GM13977 (cell line): ENCODE measurements at regions not wholly inside any gene's neighbourhood (a gene's known extent, or its start where the extent isn't known, plus 50 kb on each side); places are given as distances from the start of the nearest gene placed in this dataset.
"Not testable (repeated sequence)": the region's sequence is repeated elsewhere in the genome, so short reads cannot be mapped to it uniquely, and the experiment has no call there.

Source experiments
- DNase-seq: peaks from one replicate; pipeline ENCODE4 v3.0.0; 2012; ENCODE audit warnings: low spot score
- in situ Hi-C: fragments of 300-500 bp; cut with MboI; formaldehyde crosslinking; loops from one replicate; pipeline ENCODE4 v1.12.0; 2022; ENCODE audit warnings: low sequenced_read_pairs, low pct_unique_long_range_greater_than_20kb, mixed read lengths, inconsistent platforms; ENCODE audit not compliant: unreplicated experiment
- TF ChIP-seq, protein P1 (sequence below): IDR thresholded peaks from 2 replicates; pipeline ENCODE4 v1.5.1; 2012; ENCODE audit warnings: mild to moderate bottlenecking, control low read depth; ENCODE audit not compliant: insufficient read depth; ENCODE audit errors: extremely low read depth, missing control alignments

- DNase-seq = no peak
- TF ChIP-seq, protein P1, sequence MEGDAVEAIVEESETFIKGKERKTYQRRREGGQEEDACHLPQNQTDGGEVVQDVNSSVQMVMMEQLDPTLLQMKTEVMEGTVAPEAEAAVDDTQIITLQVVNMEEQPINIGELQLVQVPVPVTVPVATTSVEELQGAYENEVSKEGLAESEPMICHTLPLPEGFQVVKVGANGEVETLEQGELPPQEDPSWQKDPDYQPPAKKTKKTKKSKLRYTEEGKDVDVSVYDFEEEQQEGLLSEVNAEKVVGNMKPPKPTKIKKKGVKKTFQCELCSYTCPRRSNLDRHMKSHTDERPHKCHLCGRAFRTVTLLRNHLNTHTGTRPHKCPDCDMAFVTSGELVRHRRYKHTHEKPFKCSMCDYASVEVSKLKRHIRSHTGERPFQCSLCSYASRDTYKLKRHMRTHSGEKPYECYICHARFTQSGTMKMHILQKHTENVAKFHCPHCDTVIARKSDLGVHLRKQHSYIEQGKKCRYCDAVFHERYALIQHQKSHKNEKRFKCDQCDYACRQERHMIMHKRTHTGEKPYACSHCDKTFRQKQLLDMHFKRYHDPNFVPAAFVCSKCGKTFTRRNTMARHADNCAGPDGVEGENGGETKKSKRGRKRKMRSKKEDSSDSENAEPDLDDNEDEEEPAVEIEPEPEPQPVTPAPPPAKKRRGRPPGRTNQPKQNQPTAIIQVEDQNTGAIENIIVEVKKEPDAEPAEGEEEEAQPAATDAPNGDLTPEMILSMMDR = no peak
- in situ Hi-C loops = no loop called here
Measured at GRCh38 chr15:35247150-35247549, 162.1 kb upstream of the NANOGP8 start.

DNA sequence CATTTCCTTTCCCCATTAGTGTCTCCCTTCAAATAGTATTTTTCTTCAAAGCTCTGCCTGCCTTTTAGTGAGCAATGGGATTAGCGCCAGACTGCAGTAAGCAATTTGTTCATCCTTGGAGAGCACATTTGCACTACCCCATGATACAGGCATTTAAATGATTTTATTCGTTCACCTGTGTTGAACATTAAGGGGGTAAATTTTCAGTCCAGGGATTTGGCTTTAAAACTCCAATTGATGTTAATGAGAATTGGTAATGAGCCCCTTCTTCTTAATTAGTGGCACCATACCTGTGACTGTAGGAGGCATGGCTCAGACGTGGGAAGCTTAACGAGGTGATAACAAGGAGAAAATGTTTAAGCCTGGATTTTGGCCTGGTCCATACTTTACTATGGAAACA lies 161.4 kb upstream of the NANOGP8 start:
- TF ChIP-seq, protein P1 = no peak

DNA sequence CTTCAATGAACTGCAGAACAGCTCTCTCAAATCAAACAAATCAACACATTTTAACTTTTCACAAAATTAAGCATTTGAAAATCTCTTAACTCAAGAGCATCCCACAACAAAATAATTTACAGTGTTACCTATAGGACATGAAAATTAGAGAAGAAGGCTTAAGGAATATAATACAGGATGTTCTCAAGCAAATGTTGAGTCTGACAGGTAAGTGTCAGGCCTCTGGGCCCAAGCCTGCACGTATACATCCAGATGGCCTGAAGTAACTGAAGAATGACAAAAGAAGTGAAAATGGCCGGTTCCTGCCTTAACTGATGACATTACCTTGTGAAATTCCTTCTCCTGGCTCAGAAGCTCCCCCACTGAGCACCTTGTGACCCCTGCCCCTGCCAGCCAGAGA lies 160.6 kb upstream of the NANOGP8 start:
- DNase-seq, in situ Hi-C loops: not testable (repeated sequence)

More for the DNA sequence above, 161.4 kb upstream of the NANOGP8 start:
- DNase-seq = no peak
- in situ Hi-C loops = no loop called here

DNA sequence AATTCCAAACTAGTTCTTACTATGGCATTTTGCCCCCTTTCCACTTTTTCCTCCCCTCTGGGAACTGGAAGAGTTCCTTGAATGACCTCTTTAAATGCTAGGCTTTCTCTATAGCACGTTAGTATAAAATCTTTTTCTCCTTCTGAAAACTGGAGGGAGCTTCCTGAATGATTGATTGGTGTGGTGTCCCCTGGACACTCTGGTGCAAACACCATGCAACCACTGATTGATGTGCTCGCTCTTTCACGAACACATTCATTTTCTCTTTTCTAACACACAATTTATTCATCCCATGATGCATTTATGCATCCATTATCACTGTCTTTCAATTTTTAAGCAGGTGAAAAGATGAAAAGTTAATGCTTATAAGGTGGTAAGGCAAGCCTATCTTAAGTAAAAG lies 159.1 kb upstream of the NANOGP8 start:
- TF ChIP-seq, protein P1 = no peak
- in situ Hi-C loops = no loop called here

GRCh38 chr15:35243758-35244157 lies 158.7 kb upstream of the NANOGP8 start:
- DNase-seq = no peak
- in situ Hi-C loops = no loop called here
- TF ChIP-seq, protein P1 = no peak

More for the DNA sequence above, 159.1 kb upstream of the NANOGP8 start:
- no peak for DNase-seq

GRCh38 chr15:35239693-35240092 lies 154.6 kb upstream of the NANOGP8 start:
- in situ Hi-C loops, DNase-seq: not testable (repeated sequence)

- DNase-seq, in situ Hi-C loops: not testable (repeated sequence)
Measured at GRCh38 chr15:35238448-35238847, 153.4 kb upstream of the NANOGP8 start.

DNA sequence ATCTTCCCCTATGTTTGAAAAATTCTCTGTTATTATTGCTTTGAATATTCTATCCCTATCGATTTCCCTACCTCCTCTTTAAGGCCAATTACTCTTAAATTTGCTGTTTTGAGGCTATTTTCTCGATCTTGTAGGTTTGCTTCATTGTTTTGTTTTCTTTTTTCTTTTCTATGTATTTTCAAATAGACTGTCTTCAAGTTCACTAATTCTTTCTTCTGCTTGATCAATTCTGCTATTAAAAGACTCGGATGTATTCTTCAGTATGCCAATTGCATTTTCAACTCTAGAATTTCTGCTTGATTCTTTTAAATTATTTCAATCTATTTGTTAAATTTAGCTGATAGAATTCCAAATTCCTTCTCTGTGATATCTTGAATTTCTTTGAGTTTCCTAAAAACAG lies 144.0 kb upstream of the NANOGP8 start:
- in situ Hi-C loops = no loop called here
- no peak for DNase-seq
- TF ChIP-seq, protein P1 = no peak
